ENCODE measurements at regions not wholly inside any gene's neighbourhood (a gene's known extent, or its start where the extent isn't known, plus 50 kb on each side); places are given as distances from the start of the nearest gene placed in this dataset.

- TF ChIP-seq, protein P1, sequence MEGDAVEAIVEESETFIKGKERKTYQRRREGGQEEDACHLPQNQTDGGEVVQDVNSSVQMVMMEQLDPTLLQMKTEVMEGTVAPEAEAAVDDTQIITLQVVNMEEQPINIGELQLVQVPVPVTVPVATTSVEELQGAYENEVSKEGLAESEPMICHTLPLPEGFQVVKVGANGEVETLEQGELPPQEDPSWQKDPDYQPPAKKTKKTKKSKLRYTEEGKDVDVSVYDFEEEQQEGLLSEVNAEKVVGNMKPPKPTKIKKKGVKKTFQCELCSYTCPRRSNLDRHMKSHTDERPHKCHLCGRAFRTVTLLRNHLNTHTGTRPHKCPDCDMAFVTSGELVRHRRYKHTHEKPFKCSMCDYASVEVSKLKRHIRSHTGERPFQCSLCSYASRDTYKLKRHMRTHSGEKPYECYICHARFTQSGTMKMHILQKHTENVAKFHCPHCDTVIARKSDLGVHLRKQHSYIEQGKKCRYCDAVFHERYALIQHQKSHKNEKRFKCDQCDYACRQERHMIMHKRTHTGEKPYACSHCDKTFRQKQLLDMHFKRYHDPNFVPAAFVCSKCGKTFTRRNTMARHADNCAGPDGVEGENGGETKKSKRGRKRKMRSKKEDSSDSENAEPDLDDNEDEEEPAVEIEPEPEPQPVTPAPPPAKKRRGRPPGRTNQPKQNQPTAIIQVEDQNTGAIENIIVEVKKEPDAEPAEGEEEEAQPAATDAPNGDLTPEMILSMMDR (IDR thresholded peaks at IDR 0.05) = no peak
- TF ChIP-seq POLR2A (IDR thresholded peaks at IDR 0.05) = no peak
- no peak for TF ChIP-seq POLR2AphosphoS5 (IDR thresholded peaks at IDR 0.05)
Measured at GRCh38 chr10:80856186-80856585, 318.5 kb downstream of the SH2D4B start.

Measured in breast epithelium (tissue), 3 donors.